Rectal smooth muscle tissue (tissue), 1 donor: ENCODE measurements at regions not wholly inside any gene's neighbourhood (a gene's known extent, or its start where the extent isn't known, plus 50 kb on each side); places are given as distances from the start of the nearest gene placed in this dataset.

ENCODE experiments used
- H3K27ac ChIP-seq: one replicate; pipeline ENCODE4 v1.7.0; 2013; ENCODE audit warnings: low read depth, low read length, inconsistent platforms
- H3K27me3 ChIP-seq: one replicate; pipeline ENCODE4 v1.7.0; 2013; ENCODE audit warnings: low read length; ENCODE audit not compliant: control insufficient read depth, insufficient read depth
- H3K36me3 ChIP-seq: one replicate; pipeline ENCODE4 v1.7.0; 2013; ENCODE audit warnings: low read length; ENCODE audit not compliant: control insufficient read depth, insufficient read depth
- H3K4me1 ChIP-seq: one replicate; pipeline ENCODE4 v1.7.0; 2013; ENCODE audit warnings: low read length; ENCODE audit not compliant: control insufficient read depth, insufficient read depth
- H3K4me3 ChIP-seq: one replicate; pipeline ENCODE4 v1.7.0; 2013; ENCODE audit warnings: low read length
- H3K9ac ChIP-seq: one replicate; pipeline ENCODE4 v1.7.0; 2013; ENCODE audit warnings: low read length

GRCh38 chr10:4723860-4724259 lies 102.1 kb upstream of the AKR1E2 start:
- no peak overlapping the region for H3K4me3 ChIP-seq
- no peak overlapping the region for H3K9ac ChIP-seq
- peaks cover 2% of the 10 kb centered on the region for H3K4me1 ChIP-seq
- no peaks in the 10 kb centered on the region for H3K36me3 ChIP-seq
- no peaks in the 10 kb centered on the region for H3K27me3 ChIP-seq
- H3K27ac ChIP-seq, result no peak overlapping the region

- no peaks in the 10 kb centered on the region for H3K36me3 ChIP-seq
Measured at GRCh38 chr10:4721999-4722753, 103.8 kb upstream of the AKR1E2 start.

GRCh38 chr10:4720463-4720862 lies 105.5 kb upstream of the AKR1E2 start:
- H3K36me3 ChIP-seq, result no peaks in the 10 kb centered on the region
- peaks cover 4% of the 10 kb centered on the region for H3K4me1 ChIP-seq
- no peak overlapping the region for H3K4me3 ChIP-seq
- H3K9ac ChIP-seq, result no peak overlapping the region
- H3K27me3 ChIP-seq, result no peaks in the 10 kb centered on the region
- no peak overlapping the region for H3K27ac ChIP-seq

More at GRCh38 chr10:4721999-4722753, 103.8 kb upstream of the AKR1E2 start:
- H3K9ac ChIP-seq, result no peak overlapping the region
- H3K4me3 ChIP-seq, result no peak overlapping the region
- no peaks in the 10 kb centered on the region for H3K27me3 ChIP-seq
- peaks cover 4% of the 10 kb centered on the region for H3K4me1 ChIP-seq
- H3K27ac ChIP-seq, result no peak overlapping the region

GRCh38 chr10:4719671-4720070 lies 106.3 kb upstream of the AKR1E2 start:
- Histone ChIP-seq H3K4me3 (no peak overlapping the region), H3K4me1 (peaks cover 4% of the 10 kb centered on the region), H3K36me3 (no peaks in the 10 kb centered on the region), H3K9ac (no peak overlapping the region), H3K27me3 (no peaks in the 10 kb centered on the region), H3K27ac (no peak overlapping the region)

- Histone ChIP-seq H3K4me3 (no peak overlapping the region), H3K9ac (no peak overlapping the region), H3K36me3 (no peaks in the 10 kb centered on the region), H3K27me3 (no peaks in the 10 kb centered on the region), H3K27ac (no peak overlapping the region), H3K4me1 (peaks cover 4% of the 10 kb centered on the region)
Measured at GRCh38 chr10:4719036-4719435, 107.0 kb upstream of the AKR1E2 start.

GRCh38 chr10:4718544-4718943 lies 107.5 kb upstream of the AKR1E2 start:
- Histone ChIP-seq H3K27me3 (no peaks in the 10 kb centered on the region), H3K36me3 (no peaks in the 10 kb centered on the region), H3K9ac (no peak overlapping the region), H3K4me3 (no peak overlapping the region), H3K27ac (no peak overlapping the region), H3K4me1 (peaks cover 4% of the 10 kb centered on the region)

GRCh38 chr10:4717670-4718069 lies 108.3 kb upstream of the AKR1E2 start:
- Histone ChIP-seq H3K4me3 (no peak overlapping the region), H3K27me3 (no peaks in the 10 kb centered on the region), H3K4me1 (peaks cover 4% of the 10 kb centered on the region), H3K36me3 (no peaks in the 10 kb centered on the region), H3K9ac (no peak overlapping the region), H3K27ac (no peak overlapping the region)

GRCh38 chr10:4710858-4711257 lies 115.1 kb upstream of the AKR1E2 start:
- Histone ChIP-seq H3K27ac (no peak overlapping the region), H3K4me3 (no peak overlapping the region), H3K4me1 (no peaks in the 10 kb centered on the region), H3K36me3 (no peaks in the 10 kb centered on the region), H3K9ac (no peak overlapping the region), H3K27me3 (no peaks in the 10 kb centered on the region)

- Histone ChIP-seq H3K4me1 (peaks cover 3% of the 10 kb centered on the region), H3K27ac (no peak overlapping the region), H3K9ac (no peak overlapping the region), H3K36me3 (no peaks in the 10 kb centered on the region), H3K4me3 (no peak overlapping the region), H3K27me3 (no peaks in the 10 kb centered on the region)
Measured at GRCh38 chr10:4708123-4708759, 117.8 kb upstream of the AKR1E2 start.

- Histone ChIP-seq H3K9ac (no peak overlapping the region), H3K36me3 (no peaks in the 10 kb centered on the region), H3K4me1 (peaks cover 3% of the 10 kb centered on the region), H3K27me3 (no peaks in the 10 kb centered on the region), H3K4me3 (no peak overlapping the region), H3K27ac (no peak overlapping the region)
Measured at GRCh38 chr10:4707221-4707620, 118.8 kb upstream of the AKR1E2 start.

- H3K27me3 ChIP-seq, result no peaks in the 10 kb centered on the region
- peaks cover 3% of the 10 kb centered on the region for H3K4me1 ChIP-seq
- H3K36me3 ChIP-seq, result no peaks in the 10 kb centered on the region
- no peak overlapping the region for H3K27ac ChIP-seq
- H3K4me3 ChIP-seq, result no peak overlapping the region
- no peak overlapping the region for H3K9ac ChIP-seq
Measured at GRCh38 chr10:4704034-4704545, 121.9 kb upstream of the AKR1E2 start.

- Histone ChIP-seq H3K36me3 (no peaks in the 10 kb centered on the region), H3K9ac (no peak overlapping the region), H3K4me3 (no peak overlapping the region), H3K27ac (no peak overlapping the region), H3K4me1 (peaks cover 3% of the 10 kb centered on the region), H3K27me3 (no peaks in the 10 kb centered on the region)
Measured at GRCh38 chr10:4701016-4701415, 125.0 kb upstream of the AKR1E2 start.
